Bronchial epithelial cell (primary cell): ENCODE measurements at regions not wholly inside any gene's neighbourhood (a gene's known extent, or its start where the extent isn't known, plus 50 kb on each side); places are given as distances from the start of the nearest gene placed in this dataset.

Source experiments
- DNase-seq: peaks from one replicate; pipeline ENCODE4 v3.0.0-alpha.2; 2010; ENCODE audit warnings: low read depth
- FAIRE-seq: peaks from 2 replicates; lab custom pipeline; 2011; peaks lifted over from hg19 to GRCh38; lab: Jason Lieb, UNC
- H3K27me3 ChIP-seq: 2 replicates; pipeline ENCODE4 v1.5.1; 2011; ENCODE audit warnings: low read length; ENCODE audit not compliant: control insufficient read depth, insufficient read depth
- H3K36me3 ChIP-seq: 2 replicates; pipeline ENCODE4 v1.5.1; 2011; ENCODE audit warnings: low read length; ENCODE audit not compliant: control insufficient read depth, insufficient read depth
- H3K4me3 ChIP-seq: 2 replicates; pipeline ENCODE4 v1.5.1; 2011; ENCODE audit warnings: mild to moderate bottlenecking, low read depth, low read length, control low read depth
- CTCF ChIP-seq: IDR thresholded peaks from 2 replicates; pipeline ENCODE4 v1.5.1; 2011; ENCODE audit warnings: mild to moderate bottlenecking, moderate library complexity, low read length, control low read depth, inconsistent platforms; ENCODE audit not compliant: insufficient read depth, severe bottlenecking

- FAIRE-seq (no peak), DNase-seq (no peak)
- Histone ChIP-seq H3K36me3 (no peaks in the 10 kb centered on the region), H3K4me3 (no peak overlapping the region), H3K27me3 (no peaks in the 10 kb centered on the region)
- no peak for TF ChIP-seq CTCF
These were observed 63.4 kb upstream of the GATA2 start for GRCh38 chr3:128556384-128556783.

- no peak for TF ChIP-seq CTCF
- Histone ChIP-seq H3K36me3 (no peaks in the 10 kb centered on the region), H3K4me3 (no peak overlapping the region), H3K27me3 (no peaks in the 10 kb centered on the region)
- no peak for FAIRE-seq
- DNase-seq = no peak
These were observed 62.8 kb upstream of the GATA2 start for GRCh38 chr3:128555841-128556240.

- Histone ChIP-seq H3K36me3 (no peaks in the 10 kb centered on the region), H3K27me3 (no peaks in the 10 kb centered on the region), H3K4me3 (no peak overlapping the region)
- DNase-seq (peak; percentile 4), FAIRE-seq (no peak)
- no peak for TF ChIP-seq CTCF
These were observed 62.3 kb upstream of the GATA2 start for GRCh38 chr3:128555098-128555825.

- FAIRE-seq = no peak
- H3K36me3 ChIP-seq = no peaks in the 10 kb centered on the region
- no peaks in the 10 kb centered on the region for H3K27me3 ChIP-seq
- DNase-seq = no peak
- H3K4me3 ChIP-seq = no peak overlapping the region
- no peak for TF ChIP-seq CTCF
These were observed 61.6 kb upstream of the GATA2 start for GRCh38 chr3:128554465-128555097.

GRCh38 chr3:128554100-128554464 is 61.1 kb upstream of the GATA2 start:
- Histone ChIP-seq H3K27me3 (no peaks in the 10 kb centered on the region), H3K4me3 (no peak overlapping the region), H3K36me3 (no peaks in the 10 kb centered on the region)
- no peak for TF ChIP-seq CTCF
- FAIRE-seq = no peak
- peak; percentile 3 for DNase-seq
